DND-41 (cell line): ENCODE measurements at regions not wholly inside any gene's neighbourhood (a gene's known extent, or its start where the extent isn't known, plus 50 kb on each side); places are given as distances from the start of the nearest gene placed in this dataset.
A peak's percentile ranks its signal among the peaks of the same experiment; 100 is the strongest.

Experiments used
- ATAC-seq: fragments of 200-7000 bp; cut with Tn5 transposase; 3 replicates; pipeline ENCODE4 v1.9.1; 2021; ENCODE audit warnings: low read depth; ENCODE audit not compliant: insufficient read depth
- DNase-seq: peaks from one replicate; pipeline ENCODE4 v3.0.0-alpha.2; 2020
- H2AFZ ChIP-seq: 2 replicates; pipeline ENCODE4 v1.6.0; 2012; ENCODE audit warnings: low read depth, low read length
- H3K27ac ChIP-seq: 2 replicates; pipeline ENCODE4 v1.5.1; 2012; ENCODE audit warnings: low read length, inconsistent platforms
- H3K27me3 ChIP-seq: fragments of 200-600 bp; sonication (generic); 2 replicates; pipeline ENCODE4 v1.6.0; 2012; ENCODE audit warnings: low read length, mild to moderate bottlenecking, inconsistent platforms; ENCODE audit not compliant: insufficient read depth, poor library complexity
- H3K36me3 ChIP-seq: 2 replicates; pipeline ENCODE4 v1.5.1; 2012; ENCODE audit warnings: low read length, inconsistent platforms; ENCODE audit not compliant: insufficient read depth
- H3K4me1 ChIP-seq: 2 replicates; pipeline ENCODE4 v1.5.1; 2012; ENCODE audit warnings: mild to moderate bottlenecking, low read length; ENCODE audit not compliant: insufficient read depth
- H3K4me2 ChIP-seq: 2 replicates; pipeline ENCODE4 v1.6.0; 2012; ENCODE audit warnings: mild to moderate bottlenecking, moderate library complexity, low read length, inconsistent platforms; ENCODE audit not compliant: insufficient read depth
- H3K4me3 ChIP-seq, 2 experiments: fragments of 200-600 bp in 1 of 2; shearing (Covaris generic) in 1 of 2; 2 replicates each; pipeline ENCODE4 v1.5.1; 2012 to 2016; ENCODE audit warnings: inconsistent platforms in 2 of 2, low read length in 2 of 2, mild to moderate bottlenecking in 2 of 2, low read depth in 1 of 2, moderate library complexity in 1 of 2
- H3K79me2 ChIP-seq: 2 replicates; pipeline ENCODE4 v1.6.0; 2012; ENCODE audit warnings: low read length, inconsistent platforms; ENCODE audit not compliant: insufficient read depth
- H3K9ac ChIP-seq: 2 replicates; pipeline ENCODE4 v1.6.0; 2012; ENCODE audit warnings: low read depth, mild to moderate bottlenecking, inconsistent platforms, low read length, moderate library complexity
- H3K9me3 ChIP-seq: 2 replicates; pipeline ENCODE4 v1.5.1; 2012; ENCODE audit warnings: low read length, moderate library complexity, mild to moderate bottlenecking, inconsistent platforms; ENCODE audit not compliant: insufficient read depth, severe bottlenecking
- H4K20me1 ChIP-seq: 2 replicates; pipeline ENCODE4 v1.6.0; 2012; ENCODE audit warnings: low read length; ENCODE audit not compliant: insufficient read depth
- CTCF ChIP-seq: IDR thresholded peaks from 2 replicates; pipeline ENCODE4 v1.5.1; 2012; ENCODE audit warnings: borderline replicate concordance, low read length, moderate library complexity, mild to moderate bottlenecking; ENCODE audit not compliant: poor library complexity, severe bottlenecking; ENCODE audit errors: extremely low read depth
- EZH2 ChIP-seq: IDR thresholded peaks from 3 replicates; pipeline ENCODE4 v1.6.1; 2012; ENCODE audit warnings: borderline replicate concordance, low read depth, mild to moderate bottlenecking, moderate library complexity, low read length, inconsistent platforms; ENCODE audit not compliant: severe bottlenecking

DNA sequence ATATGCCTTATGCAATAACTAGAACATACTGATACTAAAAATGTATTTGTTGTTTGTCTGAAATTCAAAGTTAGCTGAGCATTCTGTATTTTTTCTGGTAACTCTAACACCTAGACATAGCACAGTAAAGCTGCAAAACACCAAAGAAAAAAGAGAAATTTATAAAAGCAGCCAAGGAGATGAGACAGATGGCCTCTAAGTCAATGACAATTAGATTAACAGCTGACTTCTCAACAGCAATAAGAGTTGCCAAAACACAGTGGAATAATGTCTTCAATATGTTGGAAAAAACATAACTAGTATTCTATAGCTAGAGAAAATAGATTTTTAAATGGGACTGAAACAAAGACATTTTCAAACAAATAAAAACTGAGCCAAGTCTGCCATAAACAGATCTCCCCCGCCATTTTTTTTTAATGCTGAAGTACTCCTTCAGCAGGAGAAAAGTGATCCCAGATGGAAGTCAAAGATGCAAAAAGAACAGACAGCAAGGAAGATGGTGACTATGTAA lies 81.3 kb downstream of the SYF2 start:
- no peaks in the 10 kb centered on the region for H3K36me3 ChIP-seq
- H2AFZ ChIP-seq, result no peak overlapping the region
- no peak overlapping the region for H3K27ac ChIP-seq
- H3K9ac ChIP-seq, result no peak overlapping the region
- ATAC-seq, result no peak
- H3K4me1 ChIP-seq, result no peaks in the 10 kb centered on the region
- no peak overlapping the region for H3K4me3 ChIP-seq
- TF ChIP-seq CTCF (no peak), EZH2 (no peak)
- no peak overlapping the region for H3K4me2 ChIP-seq
- H4K20me1 ChIP-seq, result no peaks in the 10 kb centered on the region
- no peak for DNase-seq
- H3K9me3 ChIP-seq, result no peaks in the 10 kb centered on the region
- H3K79me2 ChIP-seq, result no peaks in the 10 kb centered on the region
- peaks cover 13% of the 10 kb centered on the region for H3K27me3 ChIP-seq

DNA sequence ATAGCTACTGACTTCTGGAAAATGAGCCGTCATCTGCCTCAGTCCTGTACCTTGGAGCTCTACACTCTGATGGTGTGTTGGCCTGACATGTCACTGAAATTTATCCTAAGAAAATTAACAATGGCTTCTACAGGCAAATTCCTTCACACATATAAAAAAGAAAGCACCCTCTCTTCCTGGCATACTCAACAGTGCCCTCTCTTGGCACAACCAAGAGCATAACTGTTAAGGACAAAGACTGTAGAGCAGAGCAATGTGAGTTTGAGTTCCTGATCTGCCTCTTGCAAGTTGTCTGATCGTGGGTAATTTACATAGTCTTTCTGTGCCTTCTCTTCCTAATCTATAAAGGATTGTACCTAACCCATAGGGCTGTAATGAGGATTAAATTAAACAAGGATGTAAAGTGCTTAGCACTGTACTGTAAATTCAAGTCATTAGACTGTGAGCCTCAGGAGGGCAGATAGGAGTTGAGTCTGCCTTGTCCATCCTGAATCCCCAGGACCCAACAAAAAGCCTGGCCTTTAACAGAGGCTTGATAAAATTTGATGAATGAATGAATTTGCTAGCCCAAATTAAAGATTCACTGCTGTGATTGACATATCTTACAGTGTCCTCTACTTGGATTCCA lies 83.5 kb downstream of the SYF2 start:
- Histone ChIP-seq H3K27ac (no peak overlapping the region), H3K4me2 (no peak overlapping the region), H3K79me2 (no peaks in the 10 kb centered on the region), H3K9ac (no peak overlapping the region), H3K9me3 (no peaks in the 10 kb centered on the region), H3K27me3 (peaks cover 14% of the 10 kb centered on the region), H2AFZ (no peak overlapping the region), H3K4me1 (no peaks in the 10 kb centered on the region), H3K4me3 (no peak overlapping the region), H3K36me3 (no peaks in the 10 kb centered on the region), H4K20me1 (no peaks in the 10 kb centered on the region)
- 0 out of 3 replicates have a peak, but pooled peaks have one; percentile 35 for ATAC-seq
- DNase-seq, result peak; percentile 24
- TF ChIP-seq CTCF (peak; percentile 57), EZH2 (no peak)

- DNase-seq, result no peak
- H3K36me3 ChIP-seq, result no peaks in the 10 kb centered on the region
- no peak overlapping the region for H2AFZ ChIP-seq
- no peaks in the 10 kb centered on the region for H3K79me2 ChIP-seq
- TF ChIP-seq EZH2 (no peak), CTCF (no peak)
- H3K9ac ChIP-seq, result no peak overlapping the region
- no peaks in the 10 kb centered on the region for H3K4me1 ChIP-seq
- peaks cover 16% of the 10 kb centered on the region for H3K27me3 ChIP-seq
- H3K4me2 ChIP-seq, result no peak overlapping the region
- no peak overlapping the region for H3K27ac ChIP-seq
- no peaks in the 10 kb centered on the region for H4K20me1 ChIP-seq
- H3K4me3 ChIP-seq, result no peak overlapping the region
- no peak for ATAC-seq
- H3K9me3 ChIP-seq, result no peaks in the 10 kb centered on the region
Measured at GRCh38 chr1:25146451-25146855, 85.8 kb downstream of the SYF2 start.
